ENCODE measurements at regions not wholly inside any gene's neighbourhood (a gene's known extent, or its start where the extent isn't known, plus 50 kb on each side); places are given as distances from the start of the nearest gene placed in this dataset.

DNA sequence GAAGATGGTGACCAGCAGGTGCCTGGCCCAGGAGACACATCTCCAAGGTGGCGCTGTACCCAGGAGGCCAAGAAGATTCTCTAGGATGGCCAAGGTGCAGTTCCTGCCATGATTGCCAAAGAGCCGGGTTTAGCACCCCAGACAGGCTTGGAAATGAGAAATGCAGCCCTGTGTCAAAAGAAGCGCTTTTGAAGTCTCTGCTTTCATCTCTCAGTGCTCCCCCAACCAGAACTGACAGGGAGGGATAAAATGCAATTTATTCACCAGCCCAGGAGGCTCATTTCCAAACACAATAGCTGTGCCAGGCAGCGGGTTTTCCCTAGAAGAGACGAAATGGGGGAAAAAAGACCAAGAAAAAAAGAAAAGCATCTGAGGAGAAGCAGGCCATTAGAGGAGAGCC, 195.9 kb upstream of the NCAM1 start:
- DNase-seq = no peak

DNA sequence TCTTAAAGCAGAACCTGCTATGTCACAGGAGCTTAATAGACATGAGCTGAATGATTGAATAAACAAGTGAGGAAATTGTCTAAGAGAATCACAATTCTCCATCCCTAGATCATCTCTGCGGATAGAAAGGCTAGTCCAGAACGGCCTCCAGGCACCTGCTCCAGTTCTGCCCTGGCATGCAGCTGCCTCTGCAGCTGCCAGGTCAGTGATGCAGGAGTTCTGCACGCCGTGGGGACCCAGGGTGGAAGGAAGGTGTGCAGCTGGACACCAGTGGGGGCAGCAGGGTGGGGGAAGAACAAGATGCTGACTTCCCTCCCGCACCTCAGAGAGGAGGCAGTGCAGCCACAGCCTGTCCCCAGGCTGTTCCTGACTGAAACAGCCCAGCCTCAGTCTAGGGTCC, 192.1 kb upstream of the NCAM1 start:
- DNase-seq = no peak

DNA sequence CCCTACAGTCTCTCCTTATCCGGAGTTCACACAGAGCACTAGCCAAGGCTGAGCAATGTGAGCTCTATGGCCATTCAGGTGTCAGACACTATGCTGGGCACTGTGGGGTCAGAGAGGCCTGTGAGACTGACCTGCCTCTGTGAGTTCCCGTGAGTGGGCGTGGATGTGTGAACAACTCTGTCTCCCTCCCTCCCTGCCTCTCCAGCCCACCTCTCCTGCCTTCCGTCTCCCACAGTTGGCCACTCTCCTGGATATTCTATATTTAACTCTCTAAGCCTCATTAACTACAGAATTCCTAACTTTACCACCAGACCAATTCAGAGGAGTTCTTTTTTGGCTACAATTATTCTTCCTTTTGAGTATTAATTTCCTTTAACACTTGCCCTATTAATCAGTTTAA, 191.6 kb upstream of the NCAM1 start:
- no peak for DNase-seq

DNA sequence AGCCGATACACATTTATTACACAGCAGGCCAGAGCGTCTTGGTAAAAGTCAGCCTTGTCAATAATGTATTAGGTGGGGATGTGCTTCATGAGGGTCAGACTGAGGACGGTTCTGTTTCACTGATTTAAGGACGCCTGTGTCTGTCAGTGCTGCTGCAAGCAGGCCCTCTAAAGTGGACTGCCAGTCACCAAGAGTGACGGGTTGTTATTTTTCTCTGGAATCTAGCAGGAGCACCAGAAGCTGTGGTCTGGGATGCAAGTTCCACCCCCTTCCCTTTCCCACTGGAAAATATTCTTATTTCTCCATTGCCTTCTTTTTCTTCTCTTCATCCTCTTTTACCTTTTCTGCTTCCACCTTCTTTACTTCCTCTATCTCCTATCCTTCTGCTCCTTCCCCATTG, 191.2 kb upstream of the NCAM1 start:
- DNase-seq = no peak

DNA sequence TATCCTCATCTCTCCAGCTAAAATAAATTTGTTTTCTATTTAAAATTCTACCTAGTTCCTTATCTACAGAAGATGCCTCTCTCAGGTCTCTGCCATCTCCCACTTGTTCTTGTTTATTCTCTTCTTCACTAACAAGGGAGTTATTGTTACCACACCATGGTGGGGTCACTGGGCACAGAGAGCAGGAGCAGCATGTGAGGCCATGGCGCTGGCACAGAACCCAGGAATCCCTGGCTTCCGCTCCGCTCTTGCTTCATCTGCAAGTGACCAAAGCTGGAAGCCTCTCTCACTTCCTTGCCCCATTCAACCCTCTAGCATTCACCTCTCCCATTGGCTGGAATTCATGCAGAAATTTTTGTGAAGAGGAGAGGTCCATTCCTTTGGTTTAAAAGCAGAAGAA, 190.7 kb upstream of the NCAM1 start:
- DNase-seq = no peak

DNA sequence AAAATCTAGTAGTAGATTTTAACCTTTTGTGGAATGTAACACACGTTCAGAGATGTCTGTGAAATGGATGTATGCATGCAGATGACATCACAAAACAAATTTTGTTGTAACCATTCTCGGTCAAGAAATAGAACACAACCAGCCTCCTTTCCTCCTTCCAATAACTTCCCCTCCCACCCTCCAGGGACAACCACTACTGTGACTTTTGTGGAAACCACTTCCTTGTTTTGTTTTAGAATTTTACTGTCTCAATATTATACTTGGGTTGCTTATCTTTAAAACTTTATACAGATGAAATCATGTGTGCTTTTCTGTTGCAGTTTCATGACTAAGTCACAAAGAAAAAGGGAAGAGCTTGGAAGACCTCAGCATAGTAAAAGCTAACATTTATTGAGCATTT, 189.4 kb upstream of the NCAM1 start:
- no peak for DNase-seq

DNA sequence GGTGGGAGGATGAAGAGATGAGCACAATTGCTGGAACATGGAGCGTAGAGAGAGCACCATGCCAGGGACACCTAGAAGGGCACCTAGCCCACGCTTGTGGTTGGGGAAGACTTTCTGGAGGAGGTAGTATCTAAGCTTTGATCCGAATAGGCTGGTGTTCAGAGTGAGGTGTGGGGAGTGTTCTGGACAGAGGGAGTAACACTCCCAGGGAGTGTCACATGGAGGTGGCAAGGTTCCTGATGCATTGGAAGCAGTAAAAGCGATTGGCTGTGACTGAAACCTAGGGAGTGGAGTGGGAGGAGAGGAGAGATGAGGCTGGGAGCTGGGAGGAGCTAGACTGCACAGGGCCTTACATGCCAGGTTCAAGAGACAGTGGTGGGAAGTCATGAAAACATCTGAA, 188.0 kb upstream of the NCAM1 start:
- no peak for DNase-seq

DNA sequence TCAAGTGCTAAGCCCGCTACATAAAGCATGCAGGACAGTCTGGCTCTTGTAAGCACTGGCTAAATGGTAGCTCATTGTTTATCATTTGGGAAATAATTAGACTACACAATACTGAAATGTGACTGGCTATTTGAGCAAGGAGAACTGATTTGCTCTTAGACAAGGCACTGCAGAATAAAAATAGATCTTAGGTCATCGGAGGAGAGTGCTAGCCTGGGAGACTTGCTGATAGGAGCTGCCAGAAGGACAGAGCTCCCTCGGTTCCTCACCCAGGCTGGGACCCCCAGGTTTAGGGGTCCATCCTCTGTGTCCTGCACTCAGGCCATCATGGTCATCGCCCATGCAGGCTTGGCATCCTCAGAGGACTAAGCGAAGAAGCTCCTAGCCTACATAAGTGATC, 184.4 kb upstream of the NCAM1 start:
- no peak for DNase-seq

DNA sequence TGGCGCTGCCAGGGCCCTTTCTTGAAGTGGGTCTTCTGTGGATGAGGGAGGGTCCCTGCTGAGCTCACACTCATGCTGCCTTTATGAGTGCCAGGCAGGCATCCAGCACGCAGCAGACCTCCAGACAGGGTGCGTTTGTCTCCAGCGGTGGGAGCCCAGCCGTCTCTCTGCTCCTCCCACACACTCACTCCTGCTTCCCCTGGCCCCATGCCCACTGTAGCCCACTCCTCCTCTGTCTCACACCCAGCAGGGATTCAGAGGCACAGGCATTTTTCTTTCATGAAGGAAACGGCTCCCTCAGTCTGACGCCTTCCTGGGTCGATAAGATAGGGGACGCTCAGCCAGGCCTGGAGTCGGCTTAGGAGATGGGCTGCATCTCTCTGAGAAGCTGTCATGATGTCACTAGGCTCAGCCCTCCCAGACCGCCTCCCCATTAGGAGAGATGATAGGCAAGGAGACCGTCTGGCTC, 183.9 kb upstream of the NCAM1 start:
- no peak for DNase-seq

DNA sequence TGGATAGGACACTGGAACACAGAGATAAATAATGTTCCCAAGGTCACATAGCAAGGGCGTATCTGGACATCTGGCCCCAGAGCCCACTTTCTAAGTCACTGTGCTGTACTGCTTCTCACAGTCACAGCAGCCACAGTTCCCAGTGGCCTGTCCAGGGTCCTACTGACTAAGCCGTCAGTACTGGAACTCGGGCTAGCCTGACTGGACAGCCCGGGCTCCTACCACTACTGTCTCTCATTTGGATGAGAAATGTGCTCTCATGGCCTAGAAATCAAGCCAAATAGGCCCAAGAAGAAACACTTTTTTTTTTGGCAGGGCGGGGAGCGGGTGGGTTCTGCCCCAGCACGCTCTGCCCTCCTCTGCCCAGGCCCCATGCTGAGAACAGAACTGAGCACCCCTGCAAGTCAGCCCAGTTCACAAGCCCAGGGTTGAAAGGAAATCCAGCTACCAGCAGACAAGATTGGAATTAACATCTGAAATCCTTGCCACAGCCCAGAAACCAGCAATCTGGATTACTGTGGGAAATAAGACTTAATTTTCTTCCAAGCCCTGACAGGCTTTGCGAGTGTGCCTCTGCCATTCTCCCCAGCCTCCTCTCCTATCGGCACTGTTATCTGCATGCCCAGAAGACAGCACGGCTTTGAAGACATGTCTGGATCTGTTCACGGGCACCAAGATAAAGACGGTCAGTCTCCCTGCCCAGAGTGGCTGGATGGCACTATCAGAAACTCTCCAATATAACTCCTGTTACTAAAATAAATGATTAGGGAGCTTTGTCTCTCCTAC, 182.9 kb upstream of the NCAM1 start:
- no peak for DNase-seq

DNA sequence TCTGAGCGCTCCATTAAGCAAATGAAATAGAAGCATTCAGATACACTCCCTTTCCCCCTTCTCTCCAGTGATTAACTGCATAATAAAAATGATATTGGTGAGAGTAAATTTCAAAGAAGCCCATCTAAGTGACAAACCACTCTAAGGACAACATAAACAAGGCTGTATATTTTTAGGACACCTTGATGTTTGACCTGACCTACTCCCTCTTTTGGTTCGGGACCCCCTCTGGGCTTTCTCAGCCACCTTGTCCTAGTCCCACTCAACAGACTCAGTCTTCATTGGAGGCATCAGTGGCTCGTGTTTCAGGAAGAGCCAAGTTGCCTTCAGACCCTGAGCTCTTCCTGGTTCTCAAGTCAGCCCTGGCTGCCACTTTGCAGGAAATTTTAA, 182.3 kb upstream of the NCAM1 start:
- no peak for DNase-seq

DNA sequence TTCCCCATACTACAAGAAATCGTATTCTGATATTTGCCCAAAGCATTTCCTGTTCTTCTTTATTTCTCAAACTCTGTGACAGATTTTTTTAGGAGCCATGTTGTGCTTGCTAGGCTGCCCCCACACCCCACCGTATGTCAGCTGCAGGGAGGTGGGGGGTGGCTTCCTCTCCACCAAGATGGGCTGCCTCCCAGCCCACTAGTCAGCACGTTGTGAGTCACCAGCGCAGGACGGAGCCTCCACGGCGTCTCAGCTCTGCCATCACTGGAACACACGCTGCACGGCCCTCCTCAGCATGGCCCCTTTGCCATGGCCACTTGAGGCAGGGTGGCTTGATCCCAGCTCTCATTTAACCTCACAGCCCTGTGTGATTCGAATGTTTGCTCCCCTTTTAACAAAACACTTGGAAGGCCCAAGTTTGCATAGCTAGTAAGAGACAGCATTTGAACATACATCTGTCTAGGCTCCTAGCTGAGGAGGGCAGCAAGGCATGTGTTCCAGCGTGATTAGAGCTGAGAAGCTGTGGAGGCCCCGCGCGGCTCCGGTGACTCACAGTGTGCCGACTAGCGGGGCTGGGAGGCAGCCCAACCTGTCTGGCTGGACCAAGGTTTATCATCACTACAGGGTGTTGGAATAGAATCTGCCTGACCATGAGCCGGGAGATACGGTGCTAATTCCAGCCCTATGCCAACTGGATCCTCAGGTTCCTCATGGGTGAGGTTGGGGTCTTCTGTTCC, 180.7 kb upstream of the NCAM1 start:
- DNase-seq = no peak

DNA sequence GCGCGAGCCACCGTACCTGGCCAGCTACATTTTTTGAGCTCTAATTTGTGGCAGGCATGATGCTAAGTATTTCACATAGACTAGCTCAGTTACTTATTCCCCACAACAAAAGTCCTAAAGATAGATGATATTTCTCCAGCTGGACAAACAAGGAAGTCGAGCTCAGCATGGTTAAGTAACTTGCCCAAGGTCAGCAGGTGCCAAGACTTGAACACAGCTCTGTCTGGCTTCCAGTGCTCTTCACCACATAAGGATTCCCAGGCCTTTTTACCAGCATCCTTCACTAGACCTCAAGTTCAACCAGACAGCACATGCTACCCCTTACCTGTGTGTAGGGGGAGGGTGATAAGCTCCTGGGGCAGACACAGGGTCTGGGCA, 177.3 kb upstream of the NCAM1 start:
- no peak for DNase-seq

DNA sequence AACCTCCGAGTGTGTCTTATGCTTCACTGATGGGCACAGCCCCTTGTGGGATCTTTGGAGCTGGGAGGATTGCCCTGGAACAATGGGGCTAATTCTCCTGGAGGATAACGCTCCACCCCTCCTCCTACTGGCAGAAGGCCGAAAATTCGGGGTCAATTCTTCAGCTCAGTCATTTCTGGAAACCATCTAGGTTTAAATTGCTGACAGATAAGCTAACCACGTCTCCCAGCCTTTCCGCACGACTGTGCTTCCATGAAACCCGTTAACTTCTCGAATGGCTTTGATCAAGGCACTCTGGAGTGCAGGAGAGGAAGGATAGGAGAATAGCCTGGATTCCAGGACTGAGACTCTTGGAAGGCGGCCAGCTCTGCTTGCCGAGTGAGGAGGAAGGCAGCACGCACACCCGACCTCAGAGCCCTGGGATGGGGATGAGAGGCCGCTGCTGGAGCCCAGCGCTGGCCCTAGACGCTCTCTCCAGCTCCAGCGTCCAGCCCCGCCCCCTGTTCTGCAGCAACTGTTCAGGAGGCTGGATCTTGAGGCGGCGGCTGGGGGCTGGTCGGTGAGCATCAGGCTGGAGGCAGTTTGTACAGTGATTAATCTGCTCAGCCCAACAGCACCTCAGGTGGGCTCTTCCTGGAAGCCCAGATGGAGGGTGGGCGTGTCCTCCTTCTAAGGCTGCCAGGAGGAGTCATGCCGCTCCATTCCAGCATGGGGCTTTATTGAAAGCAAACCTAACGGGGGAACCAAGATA, 176.7 kb upstream of the NCAM1 start:
- peak; percentile 2 for DNase-seq

DNA sequence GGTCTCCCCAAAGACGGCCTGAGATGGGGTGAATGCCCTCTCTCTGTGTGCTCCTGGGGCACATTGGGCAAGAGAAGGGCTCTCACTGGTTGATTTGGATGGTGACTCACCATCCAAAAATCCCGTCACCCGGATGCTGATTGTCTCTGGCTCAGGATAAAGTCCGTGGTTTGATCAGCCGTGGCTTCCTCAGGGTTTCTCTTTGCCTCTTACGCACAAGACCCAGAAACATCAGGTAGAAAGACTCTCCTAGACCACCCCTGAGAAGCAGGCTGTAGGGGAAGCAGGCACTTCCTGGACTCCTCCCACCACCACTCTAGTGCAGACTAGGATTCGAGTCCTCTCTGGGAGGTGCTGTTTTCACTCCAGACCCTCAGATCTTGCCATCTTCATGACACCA, 176.1 kb upstream of the NCAM1 start:
- DNase-seq = peak; percentile 43

DNA sequence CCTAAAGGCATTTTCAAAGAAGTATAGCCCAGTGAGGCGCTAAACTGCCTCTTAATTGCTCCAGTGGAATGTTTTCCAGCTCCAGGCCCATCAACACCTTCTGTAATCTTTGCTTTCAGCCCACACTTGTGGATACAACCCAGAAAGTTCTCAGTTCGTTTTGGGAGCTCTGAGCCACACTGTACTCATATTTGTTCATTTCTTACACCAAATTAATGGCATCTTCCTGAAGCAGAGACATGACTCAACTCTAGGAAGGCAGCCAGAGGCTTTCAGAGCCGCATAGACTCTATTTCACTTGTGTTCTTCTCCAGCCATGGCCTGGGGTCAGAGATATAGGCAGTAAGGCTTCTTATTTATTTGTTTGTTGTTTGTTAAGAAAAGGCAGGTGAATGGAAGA, 175.5 kb upstream of the NCAM1 start:
- DNase-seq = peak; percentile 10

DNA sequence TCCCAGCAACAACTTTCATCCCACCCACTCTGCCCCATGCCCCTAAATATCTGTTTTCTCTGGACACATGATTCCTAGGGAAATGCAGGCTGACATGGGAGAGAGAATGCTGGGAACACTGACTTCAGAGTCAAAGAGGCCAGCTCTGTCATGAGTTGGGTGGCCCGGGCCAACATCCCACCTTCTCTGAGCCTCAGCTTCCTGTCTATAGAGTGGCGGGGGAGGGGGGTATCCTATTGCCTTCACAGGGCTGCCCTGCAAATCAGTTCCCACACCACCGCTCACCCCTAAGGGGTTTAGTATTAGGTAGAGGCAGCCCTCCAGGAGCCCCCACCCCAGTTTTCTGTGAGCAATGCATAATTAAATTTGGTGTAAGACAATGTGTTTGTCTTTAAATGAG, 175.0 kb upstream of the NCAM1 start:
- DNase-seq = no peak

DNA sequence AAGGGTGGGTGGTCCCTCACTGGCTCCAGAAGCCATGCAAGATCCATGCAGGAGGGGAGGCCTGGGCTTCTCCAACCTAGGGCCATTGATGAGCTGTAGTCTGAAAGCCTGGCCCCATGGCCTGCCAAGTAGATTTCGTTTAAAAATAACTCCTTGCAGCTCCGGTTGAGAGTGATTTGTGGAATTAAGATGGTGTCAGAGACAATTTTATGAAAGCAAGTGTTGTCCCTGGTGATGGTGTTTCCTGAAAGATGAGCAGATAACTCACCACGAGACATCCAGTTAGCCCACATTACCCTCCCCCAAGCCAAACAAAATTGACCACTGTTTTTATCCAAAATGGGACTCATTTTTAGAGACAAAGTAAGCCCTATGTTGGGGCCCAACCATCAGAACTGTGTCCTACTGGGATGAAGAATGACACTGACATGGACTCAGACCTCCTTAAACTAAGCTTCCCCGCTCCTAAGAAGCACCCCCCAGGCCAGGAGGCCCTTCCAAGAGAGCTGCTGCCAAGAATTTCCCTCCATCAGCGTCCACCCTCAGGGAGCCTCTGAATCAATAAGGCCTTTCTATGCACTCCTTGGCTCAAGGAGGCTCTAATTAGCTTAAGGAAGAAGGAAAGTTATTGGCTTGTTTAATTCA, 174.2 kb upstream of the NCAM1 start:
- no peak for DNase-seq

DNA sequence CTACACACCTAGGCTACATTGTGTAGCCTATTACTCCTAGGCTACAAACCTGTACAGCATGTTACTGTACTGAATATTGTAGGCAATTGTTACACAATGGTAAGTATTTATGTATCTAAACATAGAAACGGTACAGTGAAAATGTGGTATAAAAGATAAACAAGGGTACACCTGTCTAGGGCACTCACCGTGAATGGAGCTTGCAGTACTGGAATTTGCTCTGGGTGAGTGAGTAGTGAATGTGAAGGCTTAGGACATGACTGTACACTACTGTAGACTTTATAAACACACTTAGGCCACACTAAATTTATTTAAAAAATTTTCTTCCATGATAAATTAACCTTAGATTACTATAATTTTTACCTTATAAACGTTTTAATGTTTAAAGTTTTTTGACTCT, 171.7 kb upstream of the NCAM1 start:
- no peak for DNase-seq

DNA sequence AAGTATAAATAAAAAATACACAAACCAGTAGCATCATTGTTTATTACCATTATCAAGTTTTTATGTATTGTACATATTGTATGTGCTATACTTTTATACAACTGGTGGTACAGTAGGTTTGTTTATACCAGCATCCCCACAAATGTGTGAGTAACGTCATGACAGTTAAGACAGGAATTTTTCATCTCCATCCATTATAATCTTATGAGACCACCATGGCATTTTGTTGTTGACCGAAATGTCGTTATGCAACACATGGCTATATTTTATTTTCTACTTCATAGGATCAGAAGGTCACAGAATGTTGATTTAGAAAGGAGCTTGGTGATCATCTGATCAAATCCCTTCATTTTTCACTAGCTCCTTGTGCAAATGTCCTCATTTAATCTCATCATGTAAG, 170.9 kb upstream of the NCAM1 start:
- no peak for DNase-seq

DNA sequence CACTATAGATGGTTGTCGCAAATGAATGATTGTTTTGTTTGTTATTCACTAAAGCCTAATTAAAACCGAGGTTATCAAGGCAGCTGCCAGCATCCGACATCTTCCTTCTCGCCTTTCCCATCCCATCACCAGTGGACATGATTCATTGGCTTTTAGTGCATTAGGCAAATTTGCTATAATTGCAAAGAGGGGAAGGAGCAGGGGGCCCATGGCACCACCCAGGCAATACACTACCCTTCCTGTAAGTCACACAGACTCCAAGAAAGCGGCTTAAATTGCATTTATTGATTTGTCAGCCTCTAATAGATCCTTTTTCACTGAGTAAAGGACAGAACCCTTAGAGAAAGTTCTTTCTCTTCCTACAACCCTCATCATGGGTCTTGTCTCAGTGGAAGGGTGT, 169.2 kb upstream of the NCAM1 start:
- no peak for DNase-seq

DNA sequence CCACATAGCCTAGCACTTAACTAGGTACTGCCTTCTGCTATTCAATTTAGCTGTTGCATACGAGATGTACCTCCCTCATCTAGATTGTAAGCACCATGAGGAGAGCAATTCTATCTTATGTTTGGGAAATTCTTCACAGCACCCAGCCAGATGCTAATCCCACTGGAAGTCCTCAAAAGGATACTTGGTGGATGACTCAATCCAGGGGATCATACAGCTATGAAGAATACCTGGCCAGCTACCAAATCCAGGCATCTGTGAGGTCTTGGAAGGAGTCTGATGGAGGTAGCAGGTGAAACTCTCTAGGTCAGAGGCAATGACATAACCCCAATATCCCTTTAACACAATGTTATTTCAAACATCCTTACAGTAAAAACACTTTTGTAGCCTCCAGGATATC, 167.8 kb upstream of the NCAM1 start:
- DNase-seq = no peak

DNA sequence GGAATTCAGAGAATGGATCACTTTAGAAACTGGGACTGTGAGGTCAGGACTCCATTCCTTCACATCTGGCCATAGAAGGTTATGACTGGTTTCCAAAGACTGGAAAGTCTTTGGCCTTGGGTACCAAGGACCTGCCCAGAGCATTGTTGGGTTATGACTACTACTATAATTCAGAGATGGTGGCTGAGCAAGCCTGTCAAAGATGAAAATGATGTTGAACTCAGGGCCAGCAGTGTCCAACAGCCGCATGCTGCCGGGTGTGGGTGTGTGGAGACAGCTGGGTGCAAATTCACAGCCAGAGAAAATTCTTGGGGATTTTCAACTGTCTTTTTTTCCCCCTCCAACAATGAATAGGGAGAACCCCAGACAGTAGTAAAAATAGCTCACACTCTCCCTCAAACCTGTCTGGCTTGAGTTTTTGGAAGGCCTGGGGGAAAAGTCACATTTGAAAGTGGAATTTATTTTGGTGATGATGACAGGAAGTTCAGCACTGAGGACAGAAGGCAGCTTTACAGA, 166.8 kb upstream of the NCAM1 start:
- DNase-seq = no peak
